Fibroblast of lung (primary cell): ENCODE measurements at regions not wholly inside any gene's neighbourhood (a gene's known extent, or its start where the extent isn't known, plus 50 kb on each side); places are given as distances from the start of the nearest gene placed in this dataset.
"Not testable (repeated sequence)": the region's sequence is repeated elsewhere in the genome, so short reads cannot be mapped to it uniquely, and the experiment has no call there.

Experiments used
- DNase-seq, 2 donors: peaks; one replicate each; pipeline versions ENCODE4 v3.0.0 to v3.0.0-alpha.2; 2010; ENCODE audit warnings: low read depth in 2 of 2
- H2AFZ ChIP-seq: 2 replicates; pipeline ENCODE4 v1.5.1; 2012; ENCODE audit warnings: low read length, control low read depth, inconsistent platforms
- H3K27ac ChIP-seq: 2 replicates; pipeline ENCODE4 v1.5.1; 2011; ENCODE audit warnings: low read length, control low read depth; ENCODE audit not compliant: insufficient read depth
- H3K27me3 ChIP-seq: 2 replicates; pipeline ENCODE4 v1.5.1; 2011; ENCODE audit warnings: mild to moderate bottlenecking, low read length; ENCODE audit not compliant: control insufficient read depth, insufficient read depth
- H3K36me3 ChIP-seq: 2 replicates; pipeline ENCODE4 v1.5.1; 2011; ENCODE audit warnings: low read length; ENCODE audit not compliant: control insufficient read depth, insufficient read depth
- H3K4me1 ChIP-seq: 2 replicates; pipeline ENCODE4 v1.5.1; 2011; ENCODE audit warnings: low read length; ENCODE audit not compliant: control insufficient read depth, insufficient read depth; ENCODE audit errors: extremely low read depth
- H3K4me2 ChIP-seq: 2 replicates; pipeline ENCODE4 v1.5.1; 2011; ENCODE audit warnings: low read length, control low read depth; ENCODE audit not compliant: insufficient read depth; ENCODE audit errors: extremely low read depth
- H3K4me3 ChIP-seq, 4 experiments: fragments of 200-600 bp in 1 of 4; sonication (generic) in 1 of 4; replicated peaks in 1 of 4; 2 replicates each; pipeline ENCODE4 v1.5.1; 2011 to 2016; ENCODE audit warnings: low read length in 4 of 4, low read depth in 3 of 4, mild to moderate bottlenecking in 3 of 4, control low read depth in 2 of 4, inconsistent platforms in 1 of 4, mixed read lengths in 1 of 4; ENCODE audit not compliant: insufficient read depth in 1 of 4; ENCODE audit errors: control extremely low read depth in 1 of 4
- H3K79me2 ChIP-seq: 2 replicates; pipeline ENCODE4 v1.5.1; 2012; ENCODE audit warnings: mild to moderate bottlenecking, low read length, inconsistent platforms; ENCODE audit not compliant: control insufficient read depth, insufficient read depth
- H3K9ac ChIP-seq: 2 replicates; pipeline ENCODE4 v1.5.1; 2011; ENCODE audit warnings: mild to moderate bottlenecking, low read length, control low read depth; ENCODE audit not compliant: insufficient read depth
- H3K9me3 ChIP-seq: 2 replicates; pipeline ENCODE4 v1.5.1; 2012; ENCODE audit warnings: low read depth, low read length; ENCODE audit not compliant: control insufficient read depth, insufficient read depth
- H4K20me1 ChIP-seq: 2 replicates; pipeline ENCODE4 v1.5.1; 2011; ENCODE audit warnings: low read length; ENCODE audit not compliant: control insufficient read depth, insufficient read depth; ENCODE audit errors: extremely low read depth
- EZH2 ChIP-seq: IDR thresholded peaks from 2 replicates; pipeline ENCODE4 v1.5.1; 2012; ENCODE audit warnings: low read length, control low read depth, mild to moderate bottlenecking; ENCODE audit errors: missing control alignments
- TF ChIP-seq, protein P1 (sequence below), 2 donors: IDR thresholded peaks in 1 of 2; conservative IDR thresholded peaks in 1 of 2; 1 replicate in 1 of 2; 2 replicates in 1 of 2; pipeline ENCODE4 v1.5.1; 2011 to 2012; ENCODE audit warnings: low read length in 2 of 2, control low read depth in 1 of 2, inconsistent platforms in 1 of 2, low read depth in 1 of 2, mild to moderate bottlenecking in 1 of 2

GRCh38 chr18:9001209-9001608, 101.3 kb upstream of the NDUFV2 start:
- Histone ChIP-seq H3K36me3 (no peaks in the 10 kb centered on the region), H3K27ac (no peak overlapping the region), H2AFZ (no peak overlapping the region), H3K4me3 (no peak overlapping the region), H4K20me1 (no peaks in the 10 kb centered on the region), H3K4me2 (no peak overlapping the region), H3K79me2 (no peaks in the 10 kb centered on the region), H3K27me3 (no peaks in the 10 kb centered on the region), H3K9me3 (no peaks in the 10 kb centered on the region), H3K4me1 (no peaks in the 10 kb centered on the region), H3K9ac (no peak overlapping the region)
- TF ChIP-seq, protein P1, sequence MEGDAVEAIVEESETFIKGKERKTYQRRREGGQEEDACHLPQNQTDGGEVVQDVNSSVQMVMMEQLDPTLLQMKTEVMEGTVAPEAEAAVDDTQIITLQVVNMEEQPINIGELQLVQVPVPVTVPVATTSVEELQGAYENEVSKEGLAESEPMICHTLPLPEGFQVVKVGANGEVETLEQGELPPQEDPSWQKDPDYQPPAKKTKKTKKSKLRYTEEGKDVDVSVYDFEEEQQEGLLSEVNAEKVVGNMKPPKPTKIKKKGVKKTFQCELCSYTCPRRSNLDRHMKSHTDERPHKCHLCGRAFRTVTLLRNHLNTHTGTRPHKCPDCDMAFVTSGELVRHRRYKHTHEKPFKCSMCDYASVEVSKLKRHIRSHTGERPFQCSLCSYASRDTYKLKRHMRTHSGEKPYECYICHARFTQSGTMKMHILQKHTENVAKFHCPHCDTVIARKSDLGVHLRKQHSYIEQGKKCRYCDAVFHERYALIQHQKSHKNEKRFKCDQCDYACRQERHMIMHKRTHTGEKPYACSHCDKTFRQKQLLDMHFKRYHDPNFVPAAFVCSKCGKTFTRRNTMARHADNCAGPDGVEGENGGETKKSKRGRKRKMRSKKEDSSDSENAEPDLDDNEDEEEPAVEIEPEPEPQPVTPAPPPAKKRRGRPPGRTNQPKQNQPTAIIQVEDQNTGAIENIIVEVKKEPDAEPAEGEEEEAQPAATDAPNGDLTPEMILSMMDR (conservative IDR thresholded peaks at IDR 0.05 in 1 of 2, IDR thresholded peaks at IDR 0.05 in 1 of 2; ENCODE audit: low read depth in 1 of 2, low read length in 2 of 2), result no peak
- no peak for TF ChIP-seq EZH2
- DNase-seq, result peak; percentile 43 to 77

GRCh38 chr18:9003406-9004100, 98.9 kb upstream of the NDUFV2 start:
- no peak overlapping the region for H3K9ac ChIP-seq
- DNase-seq, result no peak
- no peak overlapping the region for H3K4me3 ChIP-seq
- H3K4me1 ChIP-seq, result no peaks in the 10 kb centered on the region
- H3K27ac ChIP-seq, result no peak overlapping the region
- H3K27me3 ChIP-seq, result no peaks in the 10 kb centered on the region
- no peaks in the 10 kb centered on the region for H3K36me3 ChIP-seq
- H3K9me3 ChIP-seq, result no peaks in the 10 kb centered on the region
- no peaks in the 10 kb centered on the region for H4K20me1 ChIP-seq
- no peak for TF ChIP-seq EZH2
- TF ChIP-seq, protein P1 (conservative IDR thresholded peaks at IDR 0.05 in 1 of 2, IDR thresholded peaks at IDR 0.05 in 1 of 2; ENCODE audit: low read depth in 1 of 2, low read length in 2 of 2), result no peak
- no peaks in the 10 kb centered on the region for H3K79me2 ChIP-seq
- H2AFZ ChIP-seq, result no peak overlapping the region
- no peak overlapping the region for H3K4me2 ChIP-seq

- DNase-seq, H3K79me2 ChIP-seq, H3K4me1 ChIP-seq, H3K9me3 ChIP-seq, H3K27me3 ChIP-seq, H3K4me2 ChIP-seq, H2AFZ ChIP-seq, H3K9ac ChIP-seq, H3K4me3 ChIP-seq, H4K20me1 ChIP-seq, H3K36me3 ChIP-seq, H3K27ac ChIP-seq: not testable (repeated sequence)
Observed at GRCh38 chr18:9004308-9004707, 98.2 kb upstream of the NDUFV2 start.

DNA sequence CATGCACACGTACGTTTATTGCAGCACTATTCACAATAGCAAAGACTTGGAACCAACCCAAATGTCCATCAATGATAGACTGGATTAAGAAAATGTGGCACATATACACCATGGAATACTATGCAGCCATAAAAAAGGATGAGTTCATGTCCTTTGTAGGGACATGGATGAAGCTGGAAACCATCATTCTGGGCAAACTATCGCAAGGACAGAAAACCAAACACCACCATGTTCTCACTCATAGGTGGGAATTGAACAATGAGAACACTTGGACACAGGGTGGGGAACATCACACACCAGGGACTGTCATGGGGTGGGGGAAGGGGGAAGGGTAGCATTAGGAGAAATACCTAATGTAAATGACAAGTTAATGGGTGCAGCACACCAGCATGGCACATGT, 94.8 kb upstream of the NDUFV2 start:
- not testable (repeated sequence) for H3K9ac ChIP-seq, H3K27me3 ChIP-seq, H3K79me2 ChIP-seq, H4K20me1 ChIP-seq, H3K9me3 ChIP-seq, H3K4me2 ChIP-seq, H3K4me1 ChIP-seq, H3K4me3 ChIP-seq, H3K27ac ChIP-seq, DNase-seq, H2AFZ ChIP-seq, H3K36me3 ChIP-seq
